Gastrocnemius medialis (tissue), 4 donors: ENCODE measurements at regions not wholly inside any gene's neighbourhood (a gene's known extent, or its start where the extent isn't known, plus 50 kb on each side); places are given as distances from the start of the nearest gene placed in this dataset.
"Not testable (repeated sequence)": the region's sequence is repeated elsewhere in the genome, so short reads cannot be mapped to it uniquely, and the experiment has no call there.

ENCODE experiments used
- ATAC-seq, 2 donors: fragments of 150-250 bp; one replicate each; pipeline ENCODE4 v1.9.1; 2016
- DNase-seq, 2 donors: peaks; one replicate each; pipeline ENCODE4 v3.0.0-alpha.2; 2019
- H3K27ac ChIP-seq, 4 donors: fragments of 200-600 bp; sonication (generic); 1 replicate in 1 of 4; 2 replicates in 3 of 4; pipeline ENCODE4 v1.5.1; 2016 to 2018; ENCODE audit warnings: mild to moderate bottlenecking in 2 of 4, moderate library complexity in 1 of 4
- H3K27me3 ChIP-seq, 3 donors: fragments of 200-600 bp; sonication (generic) in 2 of 3; 1 replicate in 1 of 3; 2 replicates in 2 of 3; pipeline versions ENCODE4 v1.5.1 to v1.6.0; 2016 to 2019; ENCODE audit warnings: mild to moderate bottlenecking in 1 of 3, moderate library complexity in 1 of 3
- H3K36me3 ChIP-seq, 2 donors: fragments of 200-600 bp; sonication (generic) in 1 of 2; one replicate each; pipeline ENCODE4 v1.5.1; 2017 to 2018
- H3K4me1 ChIP-seq, 2 donors: fragments of 200-600 bp; sonication (generic) in 1 of 2; one replicate each; pipeline ENCODE4 v1.5.1; 2016 to 2017; ENCODE audit warnings: mild to moderate bottlenecking in 2 of 2
- H3K4me3 ChIP-seq, 4 donors: fragments of 200-600 bp; sonication (generic) in 3 of 4; 1 replicate in 1 of 4; 2 replicates in 3 of 4; pipeline ENCODE4 v1.5.1; 2016 to 2019; ENCODE audit warnings: mild to moderate bottlenecking in 2 of 4
- H3K9me3 ChIP-seq, 3 donors: fragments of 200-600 bp; sonication (generic) in 2 of 3; 1 replicate in 1 of 3; 2 replicates in 2 of 3; pipeline ENCODE4 v1.5.1; 2016 to 2019
- CTCF ChIP-seq, 5 experiments: fragments of 450-650 bp in 3 of 5; fragments of 200-600 bp in 2 of 5; sonication (generic) in 2 of 5; IDR thresholded peaks in 4 of 5; conservative IDR thresholded peaks in 1 of 5; 1 replicate in 4 of 5; 2 replicates in 1 of 5; pipeline ENCODE4 v1.5.1; 2016 to 2019; ENCODE audit warnings: antibody characterized with exemption in 5 of 5, mild to moderate bottlenecking in 3 of 5, moderate library complexity in 3 of 5
- POLR2A ChIP-seq, 2 donors: fragments of 450-650 bp; IDR thresholded peaks; one replicate each; pipeline ENCODE4 v1.6.1; 2017; ENCODE audit warnings: antibody characterized with exemption in 2 of 2, mild to moderate bottlenecking in 2 of 2, moderate library complexity in 2 of 2
- in situ Hi-C, 4 donors: fragments of 200-750 bp; cut with MboI; loops; one replicate each; pipeline versions ENCODE4 v1.15.0 to v1.8.0; 2017; ENCODE audit warnings: low sequenced_read_pairs in 4 of 4
- intact Hi-C: fragments of 100-400 bp; cut with DNase I; formaldehyde crosslinking; loops from one replicate; pipeline ENCODE4 v1.15.1; 2023; ENCODE audit warnings: low total_unique reads

GRCh38 chr2:44055229-44055628 lies 59.4 kb upstream of the LRPPRC start:
- in situ Hi-C loops (no loop called here), intact Hi-C loops (no loop called here)
- H3K9me3 ChIP-seq: no peaks in the 10 kb centered on the region
- H3K4me3 ChIP-seq: no peak overlapping the region
- H3K27ac ChIP-seq: no peak overlapping the region
- DNase-seq (no peak), ATAC-seq (no peak)
- H3K36me3 ChIP-seq: no peaks in the 10 kb centered on the region
- TF ChIP-seq POLR2A (IDR thresholded peaks at IDR 0.05) (no peak), CTCF (IDR thresholded peaks at IDR 0.05 in 4 of 5, conservative IDR thresholded peaks at IDR 0.05 in 1 of 5) (no peak)
- no peaks in the 10 kb centered on the region for H3K27me3 ChIP-seq
- H3K4me1 ChIP-seq: peaks cover 4 to 12% of the 10 kb centered on the region in 2 donors

- Histone ChIP-seq H3K9me3 (no peaks in the 10 kb centered on the region), H3K27me3 (no peaks in the 10 kb centered on the region), H3K27ac (no peak overlapping the region), H3K36me3 (no peaks in the 10 kb centered on the region), H3K4me1 (peaks cover 4 to 12% of the 10 kb centered on the region in 2 donors), H3K4me3 (no peak overlapping the region)
- ATAC-seq (no peak), DNase-seq (no peak)
- in situ Hi-C loops: no loop called here
- TF ChIP-seq CTCF (IDR thresholded peaks at IDR 0.05 in 4 of 5, conservative IDR thresholded peaks at IDR 0.05 in 1 of 5) (no peak), POLR2A (IDR thresholded peaks at IDR 0.05) (no peak)
- intact Hi-C loops: no loop called here
Observed at GRCh38 chr2:44055664-44056063, 59.9 kb upstream of the LRPPRC start.

- Histone ChIP-seq H3K4me1 (peaks cover 4 to 10% of the 10 kb centered on the region in 2 donors), H3K9me3 (no peaks in the 10 kb centered on the region), H3K27ac (no peak overlapping the region), H3K27me3 (no peaks in the 10 kb centered on the region), H3K36me3 (no peaks in the 10 kb centered on the region), H3K4me3 (no peak overlapping the region)
- TF ChIP-seq CTCF (IDR thresholded peaks at IDR 0.05 in 4 of 5, conservative IDR thresholded peaks at IDR 0.05 in 1 of 5) (no peak), POLR2A (IDR thresholded peaks at IDR 0.05) (no peak)
- in situ Hi-C loops: no loop called here
- intact Hi-C loops: no loop called here
- ATAC-seq: no peak
- DNase-seq: no peak
Observed at GRCh38 chr2:44056947-44057346, 61.2 kb upstream of the LRPPRC start.

- H3K27ac ChIP-seq, in situ Hi-C loops, ATAC-seq: not testable (repeated sequence)
Observed at GRCh38 chr2:44060286-44060685, 64.5 kb upstream of the LRPPRC start.

DNA sequence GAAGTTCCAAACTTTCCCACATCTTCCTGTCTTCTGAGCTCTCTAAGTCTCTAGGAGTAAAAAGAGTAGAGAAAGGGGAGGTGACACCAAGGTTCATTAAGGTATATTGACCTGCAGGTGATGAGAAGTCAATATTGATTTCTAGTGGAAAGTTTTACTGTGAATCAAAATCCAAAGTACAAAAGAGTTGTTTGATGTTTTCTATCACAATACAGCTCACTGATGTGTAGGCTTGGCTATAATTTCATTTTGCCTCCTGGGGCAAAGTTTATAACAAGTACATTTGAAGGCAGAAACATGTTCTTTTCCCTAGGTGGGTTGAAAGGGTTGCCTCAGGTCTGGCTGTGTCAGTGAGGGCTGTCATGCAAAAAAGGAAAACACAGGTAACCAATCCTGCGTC lies 65.2 kb upstream of the LRPPRC start:
- Histone ChIP-seq H3K36me3 (no peaks in the 10 kb centered on the region), H3K4me1 (no peaks in the 10 kb centered on the region), H3K9me3 (no peaks in the 10 kb centered on the region), H3K4me3 (no peak overlapping the region), H3K27ac (no peak overlapping the region), H3K27me3 (no peaks in the 10 kb centered on the region)
- no peak for TF ChIP-seq CTCF (IDR thresholded peaks at IDR 0.05 in 4 of 5, conservative IDR thresholded peaks at IDR 0.05 in 1 of 5)
- no peak for TF ChIP-seq POLR2A (IDR thresholded peaks at IDR 0.05)
- ATAC-seq: no peak
- in situ Hi-C loops: no loop called here
- intact Hi-C loops: no loop called here
- DNase-seq: no peak

More at GRCh38 chr2:44060286-44060685, 64.5 kb upstream of the LRPPRC start:
- intact Hi-C loops, H3K36me3 ChIP-seq, H3K4me1 ChIP-seq, H3K9me3 ChIP-seq, DNase-seq, H3K27me3 ChIP-seq, H3K4me3 ChIP-seq: not testable (repeated sequence)
